Stimulated activated CD4-positive, alpha-beta T cell treated with anti-CD3 and anti-CD28 coated beads, Interleukin-4, amount 100 ng/mL, for 48 hours (primary cell): ENCODE measurements at regions not wholly inside any gene's neighbourhood (a gene's known extent, or its start where the extent isn't known, plus 50 kb on each side); places are given as distances from the start of the nearest gene placed in this dataset.
"Not testable (repeated sequence)": the region's sequence is repeated elsewhere in the genome, so short reads cannot be mapped to it uniquely, and the experiment has no call there.

ENCODE experiments used
- DNase-seq, 2 donors: peaks; one replicate each; pipeline ENCODE4 v3.0.0-alpha.2; 2020; ENCODE audit warnings: low read depth in 2 of 2

- no peak for DNase-seq
Observed at GRCh38 chr4:118410138-118410537, 57.3 kb upstream of the PRSS12 start.

GRCh38 chr4:118417325-118417724 is 64.5 kb upstream of the PRSS12 start:
- DNase-seq, result no peak

- not testable (repeated sequence) for DNase-seq
Observed at GRCh38 chr4:118417800-118418199, 65.0 kb upstream of the PRSS12 start.

DNA sequence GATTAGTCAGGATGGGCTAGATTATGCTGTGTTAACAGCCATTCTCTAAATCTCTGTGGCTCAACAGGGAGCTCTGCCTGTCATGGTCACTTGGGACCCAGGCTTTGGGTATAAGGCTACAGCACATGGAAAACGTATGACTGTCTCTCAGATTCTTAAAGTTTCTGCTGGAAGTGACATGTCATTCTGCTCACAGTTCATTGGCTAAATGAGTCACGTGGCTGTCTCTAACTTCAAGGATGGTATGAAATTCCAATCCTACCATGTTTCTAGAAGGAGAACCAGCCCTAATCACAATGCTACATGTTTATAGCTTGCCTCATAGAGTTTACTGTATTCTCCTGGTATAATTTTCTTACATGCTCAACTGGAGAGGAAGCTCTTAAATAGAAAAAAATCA is 65.6 kb upstream of the PRSS12 start:
- DNase-seq, result not testable (repeated sequence)

DNA sequence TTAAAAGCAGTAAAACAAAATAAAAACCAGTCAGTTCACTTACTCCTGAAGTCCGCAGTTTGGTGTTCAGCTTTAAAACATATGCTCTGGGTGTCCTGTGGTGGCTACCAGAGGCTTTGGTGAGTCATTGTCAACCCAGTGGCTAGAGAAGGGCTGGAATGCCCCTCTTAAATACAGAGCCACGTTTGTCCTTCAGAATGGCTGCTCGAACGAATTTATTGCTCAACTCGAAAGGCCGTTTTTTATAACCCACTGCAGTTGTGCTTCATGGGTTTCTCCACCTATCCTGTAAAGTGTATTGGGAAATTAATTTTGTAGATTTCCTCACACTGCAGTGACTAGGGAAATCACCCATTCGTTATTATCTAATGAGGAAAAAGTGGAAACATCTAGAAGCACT is 66.8 kb upstream of the PRSS12 start:
- DNase-seq, result not testable (repeated sequence)

GRCh38 chr4:118424062-118424461 is 71.3 kb upstream of the PRSS12 start:
- DNase-seq, result peak; percentile 35 to 39

DNA sequence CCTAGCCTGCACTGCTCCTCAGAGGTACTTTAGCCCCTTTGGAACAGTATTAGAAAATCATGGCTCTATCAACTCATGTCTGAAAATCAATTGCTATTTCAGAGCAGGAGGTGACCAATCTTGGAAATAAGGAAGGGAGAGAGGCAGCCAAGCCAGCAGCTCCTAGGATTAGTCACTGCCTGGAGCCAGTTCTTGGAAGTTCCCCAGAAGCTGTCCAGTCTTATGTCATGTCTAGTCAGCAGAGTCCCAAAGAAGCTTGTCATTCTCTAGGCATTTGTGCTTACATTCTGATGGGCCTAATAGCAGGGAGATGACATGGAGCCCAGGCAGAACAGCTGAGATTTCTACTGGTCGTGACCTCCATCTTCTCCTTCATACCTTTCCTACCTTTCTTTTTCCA is 76.1 kb upstream of the PRSS12 start:
- not testable (repeated sequence) for DNase-seq

GRCh38 chr4:118432359-118432758 is 79.6 kb upstream of the PRSS12 start:
- DNase-seq, result not testable (repeated sequence)

DNA sequence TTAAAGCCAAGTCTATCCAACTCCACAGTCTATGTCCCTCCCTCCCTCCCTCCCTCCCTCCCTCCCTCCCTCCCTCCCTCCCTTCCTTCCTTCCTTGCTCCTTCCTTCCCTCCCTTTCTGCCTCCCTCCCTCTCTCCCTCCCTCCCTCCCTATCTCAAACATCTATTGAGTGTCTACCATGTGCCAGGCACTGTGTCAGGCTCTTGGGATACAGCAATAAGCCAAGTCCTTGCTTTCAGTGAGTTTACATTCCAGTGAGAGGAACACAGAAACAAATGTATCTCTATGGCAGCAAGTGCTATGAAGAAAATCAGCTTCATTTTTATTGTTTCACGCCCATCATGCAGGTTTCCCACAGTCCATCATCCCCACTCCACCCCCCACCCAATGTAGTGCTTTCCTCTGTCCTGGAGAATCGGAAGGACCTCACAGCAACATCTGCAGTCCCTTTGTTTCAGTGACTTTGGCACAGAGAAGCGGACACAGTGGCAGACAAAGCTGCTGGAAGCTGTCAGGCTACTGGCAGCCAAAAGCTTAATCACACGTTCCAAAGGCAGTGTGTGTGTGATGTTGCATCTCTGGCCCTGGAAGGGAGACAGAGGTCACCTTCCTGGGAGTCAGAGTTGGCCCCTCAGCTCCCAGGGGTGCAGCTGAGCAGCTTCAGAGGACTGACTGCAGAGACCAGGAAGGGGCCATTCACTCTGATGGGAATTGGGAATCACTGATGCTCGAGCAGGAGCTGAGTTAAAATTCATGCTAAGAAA is 81.0 kb upstream of the PRSS12 start:
- DNase-seq, result not testable (repeated sequence)

- DNase-seq, result not testable (repeated sequence)
Observed at GRCh38 chr4:118435415-118435814, 82.6 kb upstream of the PRSS12 start.

DNA sequence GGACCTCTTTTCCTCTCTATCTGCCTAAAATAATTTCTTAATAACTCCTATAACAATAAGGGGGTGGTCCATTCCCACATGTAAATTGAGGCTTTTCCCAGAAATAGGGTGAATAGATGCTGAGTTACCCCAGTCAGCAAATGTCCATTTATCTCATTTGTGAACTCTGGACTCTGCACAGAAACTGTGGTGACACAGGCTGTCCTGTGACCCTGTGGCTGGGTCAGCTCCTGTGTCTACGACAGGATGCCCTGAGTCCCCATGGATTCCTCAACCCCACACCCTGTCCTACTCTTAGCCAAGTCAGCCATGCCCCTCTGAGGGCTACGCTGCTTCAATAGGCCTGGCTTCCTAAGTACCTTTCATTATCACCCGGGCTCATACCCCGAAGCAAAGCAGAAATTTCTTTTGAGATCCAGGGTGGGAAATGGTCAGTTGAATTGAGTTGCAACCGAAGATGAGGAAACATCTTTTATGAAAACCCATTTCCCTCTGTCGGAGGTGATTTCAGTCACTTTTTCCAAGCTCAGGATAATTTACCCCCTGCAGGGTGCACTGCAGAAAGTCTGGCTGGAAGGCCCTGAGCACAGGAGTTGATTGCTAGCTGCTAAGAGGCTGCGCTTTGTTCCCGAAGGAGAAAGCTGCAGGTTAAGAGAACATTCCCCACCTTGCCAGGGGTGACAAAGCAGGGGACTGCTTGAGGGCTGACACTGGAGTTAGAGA is 89.5 kb upstream of the PRSS12 start:
- DNase-seq, result not testable (repeated sequence)

DNA sequence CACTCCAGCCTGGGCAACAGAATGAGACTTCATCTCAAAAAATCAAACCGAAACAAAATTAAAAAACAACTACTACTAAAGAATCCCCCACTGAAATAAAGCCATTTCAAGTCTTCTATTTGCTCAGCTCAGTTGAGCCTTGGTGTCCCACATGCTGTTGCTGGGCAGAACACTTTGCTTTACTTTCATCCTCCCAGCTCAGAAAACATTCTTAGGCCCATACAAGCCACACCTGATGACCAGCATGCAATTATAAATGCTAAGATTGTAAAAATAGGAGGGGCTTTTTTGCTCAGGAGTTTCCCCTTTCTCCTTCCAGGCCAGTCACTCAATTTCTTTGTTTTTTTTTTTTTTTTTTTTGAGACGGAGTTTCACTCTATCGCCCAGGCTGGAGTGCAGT is 94.6 kb upstream of the PRSS12 start:
- DNase-seq, result not testable (repeated sequence)

DNA sequence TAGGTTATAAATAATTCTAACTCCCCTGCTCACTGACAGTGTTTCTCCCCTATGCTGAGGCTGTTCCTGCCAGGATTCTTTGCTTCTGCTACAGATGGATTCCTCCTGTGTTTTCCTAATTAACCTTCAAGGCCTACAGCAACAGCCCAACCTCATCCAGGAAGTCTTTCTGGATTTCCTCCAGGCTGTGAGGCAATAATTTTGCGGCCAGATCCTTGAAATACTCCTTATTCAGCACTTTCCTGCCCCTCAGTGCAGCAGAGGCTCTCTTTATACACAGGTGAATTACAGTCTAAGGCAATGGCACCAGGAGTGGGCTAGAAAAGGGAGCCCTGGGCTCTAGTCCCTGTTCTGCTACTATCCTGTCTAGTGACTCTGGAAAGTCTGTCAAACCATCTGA is 102.1 kb upstream of the PRSS12 start:
- DNase-seq, result not testable (repeated sequence)

DNA sequence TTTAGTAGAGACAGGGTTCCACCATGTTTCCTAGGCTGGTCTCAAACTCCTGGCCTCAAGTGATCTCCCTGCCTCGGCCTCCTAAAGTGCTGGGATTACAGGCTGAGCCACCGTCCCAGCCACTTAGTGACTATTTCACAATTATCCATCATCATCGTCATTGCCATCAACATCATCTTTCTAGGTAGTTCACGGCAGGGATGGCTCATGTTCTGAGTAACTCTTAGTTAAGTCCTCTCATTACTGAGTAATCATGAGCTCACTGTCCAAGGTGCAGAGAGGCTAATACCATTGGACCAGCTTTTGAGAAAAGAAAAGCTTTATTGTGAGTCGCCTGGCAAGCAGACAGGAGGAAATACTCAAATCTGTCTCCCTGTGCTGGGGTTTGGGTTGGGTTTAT is 108.6 kb upstream of the PRSS12 start:
- DNase-seq, result not testable (repeated sequence)

DNA sequence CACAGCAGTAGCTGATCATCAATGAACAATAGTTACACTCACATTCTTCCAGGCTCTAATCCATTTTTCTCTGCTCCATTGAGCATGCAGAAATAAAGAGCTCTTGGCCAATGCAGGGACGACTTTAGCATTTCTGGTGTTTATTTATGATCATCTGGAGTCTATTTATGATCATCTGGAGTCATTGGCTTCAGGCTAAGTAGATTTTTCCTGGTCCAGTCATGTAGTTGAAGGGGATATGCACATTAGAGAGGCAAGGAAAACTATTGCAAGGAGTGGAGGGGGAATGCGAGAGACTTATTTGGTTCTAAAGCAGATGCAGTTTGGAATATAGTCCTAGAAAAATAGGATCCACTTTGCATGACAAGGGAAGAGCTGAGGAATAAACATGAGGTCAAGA is 113.0 kb upstream of the PRSS12 start:
- not testable (repeated sequence) for DNase-seq

DNA sequence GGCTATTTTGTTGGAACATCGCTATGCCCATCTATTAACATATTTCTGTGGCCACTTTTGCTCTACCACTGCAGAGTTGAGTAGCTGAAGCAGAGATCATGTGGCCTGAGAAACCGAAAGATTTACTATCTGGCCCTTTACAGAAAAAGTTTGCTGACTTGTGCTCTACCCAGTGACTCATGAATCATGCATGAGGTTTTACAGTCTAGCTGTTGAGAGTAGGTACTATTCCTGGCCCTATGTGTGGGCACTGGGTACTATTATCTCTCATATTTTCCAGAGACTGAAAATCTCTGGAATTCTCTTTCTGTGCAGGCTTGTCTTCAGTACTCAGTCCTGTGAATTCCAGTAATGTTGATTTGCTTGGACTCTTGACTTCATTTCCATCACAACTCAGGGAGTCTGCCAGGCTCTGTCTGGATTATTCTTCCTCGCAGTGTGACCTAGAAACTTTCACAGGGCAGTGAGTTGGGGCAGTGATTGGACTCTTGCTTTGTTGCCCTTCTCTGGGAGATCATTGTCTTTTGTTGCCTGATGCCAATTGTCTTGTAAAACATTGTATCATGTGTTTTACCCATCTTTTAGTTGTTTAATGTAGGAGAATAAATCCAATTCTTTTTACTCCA is 121.3 kb upstream of the PRSS12 start:
- DNase-seq, result not testable (repeated sequence)

DNA sequence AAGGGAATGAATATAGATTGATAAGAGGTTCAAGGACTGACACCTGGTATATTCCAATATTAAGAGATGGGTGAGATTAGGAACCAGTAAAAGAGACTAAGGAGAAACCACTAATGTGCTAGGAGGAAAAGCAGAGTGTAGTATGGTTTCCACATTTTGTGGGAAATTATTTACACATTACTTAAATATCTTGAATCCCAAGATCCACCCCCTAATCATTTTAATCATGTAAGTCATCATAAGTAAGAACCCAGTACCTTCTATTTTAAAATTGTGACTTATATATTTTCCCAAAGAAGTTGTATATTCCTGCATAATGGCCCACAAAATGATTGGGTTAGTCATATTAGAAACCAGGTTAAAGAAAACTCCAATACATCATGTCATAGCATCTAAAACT is 122.0 kb upstream of the PRSS12 start:
- DNase-seq, result not testable (repeated sequence)

GRCh38 chr4:118475901-118476300 is 123.1 kb upstream of the PRSS12 start:
- not testable (repeated sequence) for DNase-seq

GRCh38 chr4:118477826-118478225 is 125.0 kb upstream of the PRSS12 start:
- not testable (repeated sequence) for DNase-seq

DNA sequence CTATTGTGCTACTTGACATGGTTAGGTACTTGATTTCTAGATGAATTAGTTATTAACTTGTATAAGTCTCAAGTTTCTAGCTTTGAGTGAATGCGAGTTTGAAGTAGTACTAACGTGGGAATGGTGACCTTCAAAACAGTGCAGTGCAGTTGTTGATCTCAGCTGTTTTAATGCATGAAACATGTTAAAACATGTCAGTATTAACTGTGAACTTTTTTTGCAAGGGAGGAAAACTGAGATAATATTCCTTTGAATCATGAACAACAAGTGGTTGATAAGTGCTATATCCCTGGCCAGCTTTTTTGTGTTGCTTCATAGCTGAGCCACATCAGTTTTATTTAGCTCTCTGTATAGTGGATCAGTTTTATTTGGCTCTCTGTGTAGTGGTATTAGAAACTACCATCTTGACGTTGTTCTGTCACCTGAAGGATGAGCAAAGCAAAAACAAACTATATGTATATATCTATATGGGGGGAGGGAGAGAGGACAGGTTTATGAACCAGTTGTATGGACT is 133.1 kb upstream of the PRSS12 start:
- not testable (repeated sequence) for DNase-seq

DNA sequence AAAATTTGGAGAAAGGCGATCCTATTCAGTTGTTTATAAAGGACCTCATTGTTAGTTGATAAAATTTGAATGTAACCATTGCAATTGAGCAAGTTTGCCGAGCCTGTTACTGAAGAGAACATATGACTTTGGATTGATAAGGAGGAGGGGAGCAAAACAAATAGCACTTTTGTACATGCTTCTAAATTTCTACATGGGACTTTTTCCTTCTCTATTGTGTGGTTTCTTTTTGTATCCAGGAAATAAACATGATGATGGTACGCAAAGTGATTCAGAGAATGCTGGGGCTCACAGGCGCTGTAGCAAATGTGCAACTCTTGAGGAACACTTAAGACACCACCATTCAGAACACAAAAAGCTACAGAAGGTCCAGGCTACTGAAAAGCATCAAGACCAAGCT is 140.2 kb upstream of the PRSS12 start:
- DNase-seq, result not testable (repeated sequence)

DNA sequence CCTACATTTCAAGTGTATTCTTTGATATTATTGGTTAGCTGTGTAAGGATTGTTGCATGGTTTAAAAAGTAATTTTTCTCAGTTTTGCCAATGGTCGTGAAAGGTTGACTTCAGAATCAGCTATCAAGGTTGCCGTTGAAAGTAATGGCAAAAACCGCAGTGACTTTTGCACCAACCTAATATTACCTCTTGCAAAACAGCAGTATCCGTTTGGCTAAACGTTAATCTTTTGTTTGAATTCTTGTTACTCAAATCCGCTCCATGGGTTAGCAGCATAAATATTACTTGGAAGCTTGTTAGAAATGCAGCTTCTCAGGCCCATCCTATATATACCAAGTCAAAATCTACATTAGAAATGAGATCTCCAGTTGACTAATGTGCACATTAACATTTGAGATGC is 141.6 kb upstream of the PRSS12 start:
- not testable (repeated sequence) for DNase-seq
